GM18861 (cell line): ENCODE measurements at regions not wholly inside any gene's neighbourhood (a gene's known extent, or its start where the extent isn't known, plus 50 kb on each side); places are given as distances from the start of the nearest gene placed in this dataset.
"Not testable (repeated sequence)": the region's sequence is repeated elsewhere in the genome, so short reads cannot be mapped to it uniquely, and the experiment has no call there.

ENCODE experiments used
- ATAC-seq: cut with Tn5 transposase; IDR thresholded peaks from one replicate; pipeline ENCODE4 v1.9.1; 2021; ENCODE audit not compliant: unreplicated experiment

GRCh38 chr17:63171428-63172393 lies 205.7 kb downstream of the TANC2 start:
- no peak for ATAC-seq

GRCh38 chr17:63173450-63173849 lies 207.4 kb downstream of the TANC2 start:
- no peak for ATAC-seq

- ATAC-seq = no peak
These were observed 207.9 kb downstream of the TANC2 start for GRCh38 chr17:63173903-63174302.

GRCh38 chr17:63178530-63178929 lies 212.5 kb downstream of the TANC2 start:
- no peak for ATAC-seq

- ATAC-seq = no peak
These were observed 215.8 kb downstream of the TANC2 start for GRCh38 chr17:63181856-63182255.

GRCh38 chr17:63185420-63185819 lies 219.4 kb downstream of the TANC2 start:
- ATAC-seq = no peak

GRCh38 chr17:63189082-63189481 lies 223.0 kb downstream of the TANC2 start:
- ATAC-seq = no peak

- ATAC-seq = no peak
These were observed 223.9 kb downstream of the TANC2 start for GRCh38 chr17:63189930-63190329.

- ATAC-seq = no peak
These were observed 224.9 kb downstream of the TANC2 start for GRCh38 chr17:63190821-63191370.

GRCh38 chr17:63191610-63192009 lies 225.6 kb downstream of the TANC2 start:
- no peak for ATAC-seq

- ATAC-seq = no peak
These were observed 227.8 kb downstream of the TANC2 start for GRCh38 chr17:63193827-63194226.

- ATAC-seq = no peak
These were observed 230.8 kb downstream of the TANC2 start for GRCh38 chr17:63196772-63197335.

GRCh38 chr17:63203652-63204051 lies 237.6 kb downstream of the TANC2 start:
- no peak for ATAC-seq

- no peak for ATAC-seq
These were observed 224.2 kb downstream of the CYB561 start for GRCh38 chr17:63221939-63222338.

GRCh38 chr17:63222655-63223054 lies 223.5 kb downstream of the CYB561 start:
- ATAC-seq = no peak

- ATAC-seq = no peak
These were observed 222.7 kb downstream of the CYB561 start for GRCh38 chr17:63223212-63223911.

GRCh38 chr17:63224644-63225043 lies 221.5 kb downstream of the CYB561 start:
- ATAC-seq = no peak

GRCh38 chr17:63226720-63227119 lies 219.4 kb downstream of the CYB561 start:
- not testable (repeated sequence) for ATAC-seq

GRCh38 chr17:63231015-63231620 lies 215.0 kb downstream of the CYB561 start:
- not testable (repeated sequence) for ATAC-seq

GRCh38 chr17:63232565-63233310 lies 213.4 kb downstream of the CYB561 start:
- no peak for ATAC-seq
